IPS-NIHi11 (cell line): ENCODE measurements at regions not wholly inside any gene's neighbourhood (a gene's known extent, or its start where the extent isn't known, plus 50 kb on each side); places are given as distances from the start of the nearest gene placed in this dataset.
A peak's percentile ranks its signal among the peaks of the same experiment; 100 is the strongest.

ENCODE experiments used
- DNase-seq: peaks from one replicate; pipeline ENCODE4 v3.0.0; 2012; ENCODE audit warnings: mixed read lengths, low spot score

GRCh38 chr6:63371104-63371715 is 51.4 kb upstream of the LGSN start:
- no peak for DNase-seq

DNA sequence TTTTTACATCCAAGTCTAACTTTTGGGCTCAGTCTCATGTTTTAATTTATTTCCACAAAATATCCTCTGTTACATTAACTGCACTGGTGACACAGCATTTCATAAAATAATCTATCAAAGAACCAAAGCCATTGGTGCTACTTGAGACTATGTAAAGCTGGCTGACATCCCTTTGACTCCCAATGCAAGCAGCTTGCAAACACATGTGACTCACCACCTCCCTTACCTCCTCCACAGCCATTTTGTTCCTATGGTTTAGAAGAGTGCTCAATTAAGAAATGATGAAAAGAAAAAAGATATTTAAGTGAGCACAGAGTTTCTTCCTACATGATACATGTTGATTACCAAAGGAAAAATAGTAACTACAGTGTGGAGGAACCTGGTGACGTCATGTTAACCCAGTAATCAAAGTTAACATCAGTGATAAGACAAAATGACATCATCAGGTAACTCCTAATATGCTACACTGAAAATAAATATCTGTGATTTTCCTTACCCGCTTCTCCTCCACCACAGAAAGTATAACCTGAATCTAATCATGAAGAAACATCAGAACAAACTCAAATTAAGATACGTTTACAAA is 53.3 kb upstream of the LGSN start:
- DNase-seq, result no peak

- no peak for DNase-seq
Observed at GRCh38 chr6:63389191-63389844, 69.5 kb upstream of the LGSN start.

DNA sequence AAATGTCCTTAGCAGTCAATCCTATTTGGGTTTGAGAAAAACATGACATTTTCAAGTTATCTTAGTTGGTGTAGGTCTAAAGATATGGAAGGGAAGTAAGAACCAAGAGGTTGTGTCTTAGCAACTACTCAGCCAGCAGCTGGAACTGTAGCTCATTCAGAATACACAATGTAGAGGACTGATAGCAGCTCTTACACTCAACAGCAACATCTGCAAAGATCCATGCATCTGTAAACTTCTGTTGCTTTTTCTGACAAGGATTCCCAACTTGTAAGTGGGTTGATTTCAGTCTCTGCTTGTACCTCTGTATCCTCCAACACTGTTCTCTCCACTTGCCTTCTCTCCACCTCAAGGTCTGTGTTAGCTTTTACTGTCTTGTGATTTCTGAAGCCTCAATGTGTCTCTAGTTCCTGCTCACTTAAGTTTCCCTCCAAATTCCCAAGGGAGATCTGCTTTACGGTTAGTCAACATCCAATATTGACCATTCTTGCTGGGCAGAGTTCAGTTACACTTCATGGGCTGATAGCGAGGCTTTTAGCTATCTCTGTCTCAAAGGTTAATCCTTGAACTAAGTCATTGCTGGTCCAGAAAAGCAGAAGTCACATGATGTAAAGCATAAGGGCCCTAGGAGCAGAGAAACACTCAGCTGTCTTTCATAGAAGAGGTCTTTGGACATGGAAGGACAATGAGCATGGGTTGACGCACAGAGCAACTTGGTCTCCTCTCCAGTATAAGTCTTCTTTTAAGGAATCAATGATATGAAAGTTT is 71.6 kb upstream of the LGSN start:
- no peak for DNase-seq

GRCh38 chr6:63392092-63392724 is 72.4 kb upstream of the LGSN start:
- DNase-seq, result no peak

DNA sequence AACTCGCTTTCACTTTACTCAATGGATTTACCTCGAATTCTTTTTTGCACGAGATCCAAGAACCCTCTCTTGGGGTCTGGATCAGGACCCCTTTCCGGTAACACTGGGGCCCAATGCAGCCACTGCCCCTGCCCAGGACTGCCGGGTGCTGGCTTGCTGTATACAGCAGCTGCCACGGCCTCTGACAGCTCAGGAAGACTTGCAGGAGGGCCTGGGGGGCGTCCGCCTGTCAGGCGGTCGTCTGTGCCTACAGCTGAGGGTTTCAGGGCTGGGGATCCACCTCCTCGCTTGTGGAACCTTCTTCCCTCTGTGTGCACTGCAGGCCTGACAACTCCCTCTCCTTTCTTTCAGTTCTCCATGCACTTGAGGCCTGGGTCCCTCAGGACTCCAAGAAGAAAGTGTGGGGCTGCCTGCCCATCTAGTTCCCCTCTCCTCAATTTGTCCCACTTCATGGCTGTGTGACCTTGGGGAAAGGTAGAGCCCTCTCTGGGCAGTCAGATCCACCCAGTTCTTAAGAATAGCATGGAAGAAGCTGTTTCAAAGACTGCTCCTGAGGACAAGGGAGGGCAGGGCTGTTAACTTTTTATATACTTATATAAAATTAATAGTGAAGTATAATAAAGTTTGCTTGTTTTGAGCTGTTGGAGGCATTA is 75.0 kb upstream of the LGSN start:
- no peak for DNase-seq

GRCh38 chr6:63395381-63395780 is 75.6 kb upstream of the LGSN start:
- DNase-seq, result no peak

GRCh38 chr6:63403725-63404124 is 83.9 kb upstream of the LGSN start:
- DNase-seq, result no peak

DNA sequence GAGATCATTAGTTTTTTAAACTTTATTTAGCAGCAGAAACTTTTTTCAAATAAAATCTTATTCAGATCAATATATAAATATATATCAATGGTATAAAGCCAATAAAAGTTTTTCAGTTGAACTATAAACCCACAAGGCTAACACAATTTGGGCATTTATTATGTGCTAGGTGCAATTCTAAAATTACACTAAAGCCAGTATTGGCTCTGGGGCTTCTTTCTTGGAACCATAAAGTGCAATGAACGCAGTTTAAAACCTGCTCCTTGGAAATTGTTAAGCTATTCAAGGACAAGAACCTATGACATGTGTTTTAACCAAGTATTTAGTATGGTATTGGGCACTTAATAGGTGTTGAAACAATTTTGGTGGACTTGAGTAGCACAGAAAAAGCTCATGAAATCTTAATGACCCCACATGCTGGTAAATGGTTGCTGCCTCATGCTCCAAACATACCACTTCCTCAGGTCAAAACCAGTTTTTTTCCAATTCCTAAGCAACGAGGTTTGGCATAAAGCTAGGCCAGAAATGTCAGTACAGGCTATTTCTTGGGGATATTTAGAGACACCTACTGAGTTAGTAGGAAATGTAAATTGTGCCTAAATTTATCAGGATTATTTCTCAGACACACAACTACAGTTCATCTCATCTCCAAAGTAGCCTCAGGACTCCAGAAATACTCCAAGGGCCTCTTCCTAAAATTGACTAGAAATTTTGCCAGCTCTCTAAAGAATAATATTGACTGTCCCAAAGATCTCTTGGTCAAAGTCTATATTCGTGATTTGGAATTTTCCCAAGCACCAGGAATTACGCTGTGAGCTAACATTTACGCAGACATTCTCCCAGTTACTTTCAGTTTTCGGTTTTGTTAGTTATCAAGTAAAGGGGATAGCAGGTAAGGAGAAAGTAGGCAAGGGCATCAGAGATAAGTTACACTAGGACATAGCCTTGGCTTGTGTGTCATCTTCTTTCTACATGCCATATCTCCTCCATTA is 90.9 kb upstream of the LGSN start:
- no peak for DNase-seq

- DNase-seq, result no peak
Observed at GRCh38 chr6:63415286-63415685, 95.5 kb upstream of the LGSN start.

- DNase-seq, result no peak
Observed at GRCh38 chr6:63418741-63419140, 99.0 kb upstream of the LGSN start.

DNA sequence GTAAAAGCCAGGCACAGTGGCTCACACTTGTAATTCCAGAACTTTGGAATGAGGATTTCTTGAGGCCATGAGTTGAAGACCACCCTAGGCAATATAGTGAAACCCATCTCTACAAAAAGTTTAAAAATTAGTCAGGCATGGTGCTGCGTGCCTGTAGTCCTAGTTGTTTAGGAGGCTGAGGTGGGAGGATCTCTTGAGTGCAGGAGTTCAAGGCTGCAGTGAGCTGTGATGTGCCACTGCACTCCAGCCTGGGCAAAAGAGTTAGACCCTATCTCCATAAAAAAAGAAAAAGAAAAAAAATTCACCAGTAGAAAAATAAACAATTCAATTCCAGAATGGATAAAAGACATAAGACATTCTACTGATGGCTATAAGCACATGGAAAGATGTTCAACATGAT is 104.9 kb upstream of the LGSN start:
- no peak for DNase-seq

GRCh38 chr6:63425493-63425892 is 105.7 kb upstream of the LGSN start:
- no peak for DNase-seq

- DNase-seq, result no peak
Observed at GRCh38 chr6:63426844-63427243, 107.1 kb upstream of the LGSN start.

- DNase-seq, result no peak
Observed at GRCh38 chr6:63427951-63428350, 108.2 kb upstream of the LGSN start.

DNA sequence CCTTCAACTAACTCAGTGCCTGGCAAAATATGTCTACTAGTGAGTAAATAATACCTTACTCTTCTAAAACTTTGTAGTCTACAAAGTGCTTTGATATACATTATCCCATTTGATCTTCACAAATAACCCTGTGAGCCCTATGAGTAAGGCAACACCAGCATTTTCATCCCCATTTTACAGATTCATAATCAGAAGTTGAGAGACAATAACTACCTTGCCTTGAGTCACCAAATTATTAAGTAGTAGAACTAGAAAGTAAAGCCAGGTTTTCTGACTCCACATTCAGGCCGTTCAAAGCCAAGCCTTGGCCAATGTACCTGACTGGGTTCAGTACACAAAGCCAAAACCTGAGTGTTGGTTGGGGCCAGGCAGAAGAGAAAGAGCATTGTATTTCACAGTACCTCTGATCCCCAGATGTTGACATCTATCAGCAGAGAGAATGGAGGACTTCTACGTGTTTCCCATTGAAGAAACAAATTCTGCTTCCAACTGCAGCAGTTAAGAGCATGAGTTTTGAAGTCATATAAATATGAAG is 111.3 kb upstream of the LGSN start:
- no peak for DNase-seq

- DNase-seq, result no peak
Observed at GRCh38 chr6:63434943-63435342, 115.2 kb upstream of the LGSN start.

- no peak for DNase-seq
Observed at GRCh38 chr6:63436356-63436755, 116.6 kb upstream of the LGSN start.

GRCh38 chr6:63437058-63437457 is 117.3 kb upstream of the LGSN start:
- DNase-seq, result no peak

- peak; percentile 12 for DNase-seq
Observed at GRCh38 chr6:63440057-63440456, 120.3 kb upstream of the LGSN start.

GRCh38 chr6:63440594-63440993 is 120.8 kb upstream of the LGSN start:
- DNase-seq, result no peak
